ENCODE measurements at regions not wholly inside any gene's neighbourhood (a gene's known extent, or its start where the extent isn't known, plus 50 kb on each side); places are given as distances from the start of the nearest gene placed in this dataset.

GRCh38 chr14:25136811-25137210 lies 86.9 kb upstream of the STXBP6 start:
- DNase-seq, result no peak

DNA sequence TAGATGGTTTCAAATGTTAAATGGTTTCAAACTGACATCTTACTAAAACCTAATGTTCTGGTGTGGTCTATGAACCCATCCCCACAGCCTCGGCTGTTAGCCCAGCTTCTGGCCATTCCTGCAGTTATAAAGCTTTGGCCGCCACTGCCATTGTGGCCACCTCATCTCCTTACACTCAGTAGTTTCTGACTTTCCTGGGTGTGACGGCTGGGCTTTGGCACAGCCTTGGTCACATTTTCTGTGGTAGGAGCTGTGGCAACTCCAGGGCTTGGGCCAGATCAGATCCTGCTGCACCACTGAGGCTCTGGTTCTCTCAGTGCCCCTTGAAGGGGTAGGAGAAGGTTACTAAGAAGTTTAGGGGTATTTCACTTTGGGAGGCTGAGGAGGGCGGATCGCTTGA lies 84.2 kb upstream of the STXBP6 start:
- no peak for DNase-seq

GRCh38 chr14:25132732-25133422 lies 82.9 kb upstream of the STXBP6 start:
- peak; percentile 90 for DNase-seq

DNA sequence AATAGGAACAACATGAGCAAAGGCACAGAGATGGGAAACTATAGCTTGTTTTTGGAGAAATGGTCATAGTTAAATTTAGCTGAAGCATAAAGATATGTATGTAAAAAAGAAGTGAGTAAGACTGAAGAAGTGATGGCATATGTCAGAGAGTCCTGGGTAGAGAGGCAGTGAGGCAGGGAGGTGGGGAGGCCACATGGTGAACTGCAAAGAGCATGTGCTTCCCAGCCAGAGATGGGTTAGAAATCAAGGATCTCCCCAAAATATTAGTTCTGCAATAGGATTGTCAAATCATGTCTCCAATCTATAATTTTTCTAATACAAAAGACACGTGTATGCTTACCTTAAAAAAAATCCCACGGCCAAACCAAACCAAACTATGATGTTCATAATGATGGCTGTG lies 82.1 kb upstream of the STXBP6 start:
- DNase-seq, result no peak

GRCh38 chr14:25122843-25123242 lies 72.9 kb upstream of the STXBP6 start:
- no peak for DNase-seq

DNA sequence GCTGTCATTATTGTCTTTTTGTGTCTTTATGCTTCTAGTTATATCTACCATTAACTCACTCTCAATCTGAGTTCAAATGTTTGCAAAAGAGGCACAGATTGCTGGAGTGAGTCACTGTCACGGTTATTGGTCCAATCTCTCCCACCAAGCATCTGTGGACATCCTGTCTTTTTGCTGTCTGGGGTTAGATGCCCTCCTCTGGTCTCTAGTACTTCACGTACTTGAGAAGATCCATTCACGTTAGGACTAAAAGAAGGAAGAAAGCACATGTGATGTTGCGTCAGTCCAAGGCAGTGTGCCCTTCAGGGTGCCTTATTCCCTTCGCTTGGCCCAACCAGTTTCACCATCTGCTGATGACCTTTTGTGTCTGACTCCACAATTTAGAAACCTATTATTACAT lies 72.3 kb upstream of the STXBP6 start:
- no peak for DNase-seq

DNA sequence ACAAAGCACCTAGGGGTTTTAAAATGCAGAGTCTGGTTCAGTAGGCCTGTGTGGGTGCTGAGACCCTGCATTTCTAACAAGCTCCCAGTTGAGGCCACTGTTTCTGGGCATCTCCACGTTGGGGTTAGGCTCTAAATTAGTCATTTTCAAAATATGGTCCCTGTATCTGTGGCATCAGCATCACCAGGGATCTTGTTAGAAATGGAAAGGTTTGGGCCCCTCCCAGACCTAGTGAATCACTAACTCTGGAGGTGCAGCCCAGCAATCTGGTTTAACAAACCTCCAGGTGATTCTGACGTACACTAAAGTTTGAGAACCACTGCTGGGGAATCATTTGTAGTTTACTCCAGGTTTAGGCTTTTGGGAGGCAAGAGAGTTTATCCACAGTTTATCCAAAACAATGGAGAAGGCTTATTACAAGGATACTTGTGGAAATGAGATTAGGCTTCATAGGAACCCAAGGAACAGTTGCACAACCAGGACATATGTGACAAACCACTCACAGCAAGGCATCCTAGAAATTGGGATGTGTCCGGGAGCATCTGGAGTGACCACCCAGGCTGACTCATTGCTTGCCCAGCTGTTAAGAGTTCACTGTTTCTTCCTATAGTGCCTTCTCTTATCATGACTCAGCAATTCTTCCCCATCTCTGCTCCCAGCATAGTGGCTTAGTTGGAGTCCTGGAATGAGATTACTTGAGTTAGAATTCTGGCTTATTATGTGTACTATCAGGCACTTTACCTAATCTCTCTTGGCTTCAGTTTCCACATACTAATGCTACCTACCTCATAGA lies 71.6 kb upstream of the STXBP6 start:
- DNase-seq, result no peak

DNA sequence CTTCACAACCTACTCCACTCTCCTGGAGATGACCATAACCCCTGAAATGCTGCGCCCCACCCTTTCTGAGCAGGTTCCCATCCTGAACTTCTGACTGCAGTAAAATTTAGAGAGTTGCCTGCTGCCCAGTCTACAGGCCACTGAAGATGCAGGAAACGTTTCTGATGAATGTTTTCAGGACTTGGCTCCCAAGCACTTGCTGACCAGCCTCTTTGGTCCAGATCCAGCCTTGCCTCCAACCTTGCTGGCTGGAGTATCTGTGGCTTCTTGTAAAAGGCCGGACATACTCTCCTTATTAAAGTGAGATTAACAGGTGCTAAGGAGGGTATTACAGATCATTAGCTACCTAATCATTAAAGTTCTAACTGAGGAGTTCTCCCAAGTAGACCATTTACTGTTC lies 70.3 kb upstream of the STXBP6 start:
- DNase-seq, result no peak

DNA sequence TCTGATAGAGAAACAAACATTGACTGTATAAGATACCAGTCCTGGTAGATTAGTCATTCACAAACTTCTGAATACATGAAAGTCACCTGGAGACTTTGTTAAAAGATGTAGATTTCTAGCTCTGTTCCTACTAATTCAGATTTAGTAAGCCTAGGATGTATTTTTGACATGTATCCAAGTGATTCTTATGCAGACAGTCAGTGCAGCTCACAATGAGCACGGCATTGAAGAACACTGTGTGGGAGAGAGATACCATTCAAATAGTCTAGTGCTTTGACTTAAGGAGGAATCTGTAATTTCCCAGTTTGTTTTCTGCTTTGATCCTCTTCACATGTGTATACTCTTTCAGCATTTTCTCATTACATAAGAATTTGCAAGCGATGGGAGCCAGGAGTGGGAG lies 68.7 kb upstream of the STXBP6 start:
- no peak for DNase-seq

GRCh38 chr14:25117342-25117741 lies 67.4 kb upstream of the STXBP6 start:
- DNase-seq, result no peak

GRCh38 chr14:25116607-25117006 lies 66.7 kb upstream of the STXBP6 start:
- DNase-seq, result no peak

DNA sequence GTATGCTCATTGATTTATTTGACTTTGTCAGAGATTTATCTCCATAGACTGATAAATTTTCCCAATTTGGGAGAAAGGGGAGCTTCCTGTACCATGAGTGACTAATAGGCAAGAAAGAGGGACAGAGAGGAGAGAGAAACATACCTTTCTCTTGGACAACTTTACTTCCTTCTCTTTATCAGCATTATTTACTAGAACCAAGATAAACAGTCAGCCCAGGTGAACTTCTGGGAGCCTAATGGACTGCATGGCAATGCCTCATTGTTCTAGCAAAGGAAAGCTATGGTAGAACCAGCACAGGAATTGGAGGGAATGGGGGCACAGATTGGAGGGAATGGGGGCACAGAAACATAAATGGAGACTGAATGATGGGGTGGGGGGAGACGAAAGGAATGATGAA lies 63.4 kb upstream of the STXBP6 start:
- DNase-seq, result no peak

GRCh38 chr14:25111061-25111601 lies 61.2 kb upstream of the STXBP6 start:
- DNase-seq, result peak; percentile 78

DNA sequence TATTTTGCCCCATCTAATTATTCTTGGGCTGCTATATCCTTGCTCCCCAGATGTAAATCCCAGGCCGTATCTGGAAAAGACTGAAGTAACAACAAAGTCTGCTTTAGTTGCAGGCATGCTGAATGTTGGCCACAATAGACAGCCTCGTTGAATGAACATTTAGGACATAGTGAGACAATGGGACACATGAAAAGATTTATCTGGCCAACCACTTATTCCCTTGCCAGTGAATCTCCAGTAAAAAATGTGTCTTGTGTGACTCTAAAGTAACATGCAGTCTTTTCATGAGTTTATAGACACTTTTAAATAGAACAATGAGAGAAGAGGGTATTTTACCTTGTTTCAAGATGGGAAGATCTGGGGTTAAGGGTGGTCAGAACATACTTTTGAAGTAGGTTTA lies 60.2 kb upstream of the STXBP6 start:
- no peak for DNase-seq

- peak; percentile 99 for DNase-seq
These were observed 59.0 kb upstream of the STXBP6 start for GRCh38 chr14:25108959-25109358.

DNA sequence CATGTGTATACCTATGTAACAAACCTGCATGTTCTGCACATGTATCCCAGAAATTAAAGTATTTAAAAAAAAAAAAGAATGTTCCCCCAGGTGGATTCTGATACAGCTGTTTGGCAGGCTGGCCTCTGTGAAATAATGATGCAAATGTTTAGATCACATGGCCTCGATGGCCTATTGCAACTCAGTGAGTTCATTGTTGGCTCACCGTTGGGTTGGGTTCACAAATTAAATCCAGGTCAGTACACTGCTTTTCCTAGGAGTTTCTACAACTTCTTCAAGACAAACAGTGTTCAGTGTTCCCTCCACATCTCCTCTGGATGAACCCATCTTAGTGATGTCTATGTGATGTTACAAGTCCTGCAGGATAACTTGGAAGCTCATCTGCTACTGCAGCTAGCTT lies 58.3 kb upstream of the STXBP6 start:
- no peak for DNase-seq

GRCh38 chr14:25103820-25104219 lies 53.9 kb upstream of the STXBP6 start:
- DNase-seq, result no peak

GRCh38 chr14:25103271-25103670 lies 53.3 kb upstream of the STXBP6 start:
- no peak for DNase-seq

- DNase-seq, result peak; percentile 90
These were observed 52.8 kb upstream of the STXBP6 start for GRCh38 chr14:25102788-25103187.

- no peak for DNase-seq
These were observed 51.3 kb upstream of the STXBP6 start for GRCh38 chr14:25101276-25101675.
